ENCODE measurements at regions not wholly inside any gene's neighbourhood (a gene's known extent, or its start where the extent isn't known, plus 50 kb on each side); places are given as distances from the start of the nearest gene placed in this dataset.

DNA sequence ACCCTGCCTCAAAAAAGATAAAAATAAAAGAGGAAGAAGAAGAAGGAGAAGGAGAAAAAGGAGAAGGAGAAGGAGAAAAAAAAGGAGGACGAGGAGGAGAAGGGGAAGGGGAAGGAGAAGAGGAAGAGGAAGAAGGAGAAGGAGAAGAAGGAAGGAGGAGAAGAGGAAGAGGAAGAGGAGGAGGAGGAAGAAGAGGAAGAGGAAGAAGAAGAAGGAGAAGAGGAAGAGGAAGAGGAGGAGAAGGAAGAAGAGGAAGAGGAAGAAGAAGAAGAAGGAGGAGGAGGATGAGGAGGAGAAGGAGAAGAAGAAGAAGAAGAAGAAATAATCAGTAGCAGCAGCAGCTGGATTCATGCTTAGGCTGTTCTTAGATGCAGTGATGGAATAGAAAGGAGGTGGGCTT lies 159.7 kb downstream of the TFCP2L1 start:
- no peak overlapping the region for H3K4me2 ChIP-seq (ENCODE audit: low read length)
- H3K27me3 ChIP-seq (ENCODE audit: low read length), result 0 out of 2 replicates have a peak, but pooled peaks cover 9% of the 10 kb centered on the region
- H3F3A ChIP-seq (ENCODE audit: low read length, unreplicated experiment), result no peaks in the 10 kb centered on the region
- intact Hi-C loops (cut with micrococcal nuclease), result loop anchor here (5.0 kb wide), 1 partner anchor 232 kb away; no protein-coding TSS in a partner anchor
- no peaks in the 10 kb centered on the region for H3K9me2 ChIP-seq (replicated peaks; ENCODE audit: low read length)
- no peak overlapping the region for H3K9ac ChIP-seq (ENCODE audit: low read length)
- CTCF ChIA-PET, result no interaction called here
- H3K79me2 ChIP-seq (ENCODE audit: low read length), result no peaks in the 10 kb centered on the region
- no peak for DNase-seq
- H2AFZ ChIP-seq (ENCODE audit: low read length), result no peak overlapping the region
- POLR2A ChIA-PET (ENCODE audit: unreplicated experiment), result no interaction called here
- no TSS peak for BruUV-seq (replicated peaks)
- no peaks in the 10 kb centered on the region for H3K36me3 ChIP-seq (ENCODE audit: low read depth, low read length)
- H3K27ac ChIP-seq (ENCODE audit: low read length), result no peak overlapping the region
- H3K4me3 ChIP-seq (ENCODE audit: low read length), result no peak overlapping the region
- no peaks in the 10 kb centered on the region for H4K20me1 ChIP-seq (ENCODE audit: low read length)
- H3K9me3 ChIP-seq (ENCODE audit: low read length), result no peaks in the 10 kb centered on the region
- no peak for ATAC-seq
- TF ChIP-seq, protein P1, sequence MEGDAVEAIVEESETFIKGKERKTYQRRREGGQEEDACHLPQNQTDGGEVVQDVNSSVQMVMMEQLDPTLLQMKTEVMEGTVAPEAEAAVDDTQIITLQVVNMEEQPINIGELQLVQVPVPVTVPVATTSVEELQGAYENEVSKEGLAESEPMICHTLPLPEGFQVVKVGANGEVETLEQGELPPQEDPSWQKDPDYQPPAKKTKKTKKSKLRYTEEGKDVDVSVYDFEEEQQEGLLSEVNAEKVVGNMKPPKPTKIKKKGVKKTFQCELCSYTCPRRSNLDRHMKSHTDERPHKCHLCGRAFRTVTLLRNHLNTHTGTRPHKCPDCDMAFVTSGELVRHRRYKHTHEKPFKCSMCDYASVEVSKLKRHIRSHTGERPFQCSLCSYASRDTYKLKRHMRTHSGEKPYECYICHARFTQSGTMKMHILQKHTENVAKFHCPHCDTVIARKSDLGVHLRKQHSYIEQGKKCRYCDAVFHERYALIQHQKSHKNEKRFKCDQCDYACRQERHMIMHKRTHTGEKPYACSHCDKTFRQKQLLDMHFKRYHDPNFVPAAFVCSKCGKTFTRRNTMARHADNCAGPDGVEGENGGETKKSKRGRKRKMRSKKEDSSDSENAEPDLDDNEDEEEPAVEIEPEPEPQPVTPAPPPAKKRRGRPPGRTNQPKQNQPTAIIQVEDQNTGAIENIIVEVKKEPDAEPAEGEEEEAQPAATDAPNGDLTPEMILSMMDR (conservative IDR thresholded peaks at IDR 0.05; ENCODE audit: low read depth, low read length), result no peak
- no peak for TF ChIP-seq EZH2phosphoT487 (IDR thresholded peaks at IDR 0.05; ENCODE audit: borderline replicate concordance, low read length)
- TF ChIP-seq EZH2 (IDR thresholded peaks at IDR 0.05; ENCODE audit: low read length, unreplicated experiment), result no peak
- H3K4me1 ChIP-seq (ENCODE audit: insufficient read depth, low read length), result no peaks in the 10 kb centered on the region

DNA sequence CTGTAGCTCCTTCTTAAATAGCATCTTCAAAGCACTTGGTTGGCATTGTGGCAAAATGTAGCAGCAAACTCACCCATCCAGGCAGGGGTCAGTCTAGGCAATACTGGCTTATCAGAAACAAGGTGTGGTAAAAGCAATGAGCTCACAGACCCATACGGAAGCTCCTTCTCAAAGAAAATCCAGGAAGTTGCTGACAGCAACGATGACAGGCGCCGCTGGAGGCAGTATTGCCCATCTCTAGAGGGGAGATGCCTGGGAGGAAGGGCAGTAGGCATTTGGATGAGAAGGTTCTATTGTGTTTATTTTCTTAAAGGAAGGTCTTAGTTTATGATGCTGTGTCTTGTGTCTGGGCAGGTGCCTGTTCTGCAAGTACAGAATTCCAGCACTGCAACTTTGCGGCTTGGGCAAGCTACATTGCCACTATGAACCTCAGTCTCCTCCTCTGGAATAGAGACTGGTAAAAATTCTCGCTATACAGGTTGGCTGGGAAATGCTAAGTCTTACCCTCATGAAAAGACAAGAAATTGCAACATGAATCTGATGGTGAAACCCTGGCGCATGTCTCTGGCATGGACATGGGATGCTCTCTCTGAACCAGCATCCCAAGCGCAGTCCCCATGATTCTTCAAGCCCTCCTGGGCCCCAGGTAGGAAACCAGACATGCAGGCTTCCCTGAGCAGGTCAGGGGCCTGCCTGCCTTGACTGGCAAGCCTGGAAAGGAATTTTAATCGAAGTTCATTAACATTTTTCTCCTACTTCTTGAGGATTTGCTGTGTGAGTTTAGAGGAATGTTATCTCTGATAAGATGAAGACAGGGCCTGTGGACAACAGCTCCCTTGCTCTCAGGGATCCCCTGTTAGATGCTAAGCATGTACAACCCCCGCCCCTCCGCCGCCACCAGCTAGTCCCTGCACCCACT lies 156.0 kb downstream of the TFCP2L1 start:
- intact Hi-C loops (cut with micrococcal nuclease), result loop anchor here (2.0 to 5.0 kb wide), 2 partner anchors 194 to 228 kb away; no protein-coding TSS in a partner anchor
- no peaks in the 10 kb centered on the region for H3K9me2 ChIP-seq (replicated peaks; ENCODE audit: low read length)
- no peaks in the 10 kb centered on the region for H3K36me3 ChIP-seq (ENCODE audit: low read depth, low read length)
- TF ChIP-seq, protein P1 (conservative IDR thresholded peaks at IDR 0.05; ENCODE audit: low read depth, low read length), result peak; percentile 92
- TF ChIP-seq EZH2 (IDR thresholded peaks at IDR 0.05; ENCODE audit: low read length, unreplicated experiment), result no peak
- no peak for TF ChIP-seq EZH2phosphoT487 (IDR thresholded peaks at IDR 0.05; ENCODE audit: borderline replicate concordance, low read length)
- H3K79me2 ChIP-seq (ENCODE audit: low read length), result no peaks in the 10 kb centered on the region
- 0 out of 2 replicates have a peak, but pooled peaks cover 9% of the 10 kb centered on the region for H3K27me3 ChIP-seq (ENCODE audit: low read length)
- H3F3A ChIP-seq (ENCODE audit: low read length, unreplicated experiment), result no peaks in the 10 kb centered on the region
- ChIA-PET CTCF (interaction anchor here (0.5 to 1.0 kb wide), 10 partner anchors 25 to 445 kb away, joined by 3 to 14 read pairs (median 4); no protein-coding TSS in a partner anchor), POLR2A (ENCODE audit: unreplicated experiment) (no interaction called here)
- no peaks in the 10 kb centered on the region for H3K4me1 ChIP-seq (ENCODE audit: insufficient read depth, low read length)
- H3K4me2 ChIP-seq (ENCODE audit: low read length), result no peak overlapping the region
- no peak overlapping the region for H3K27ac ChIP-seq (ENCODE audit: low read length)
- no peak overlapping the region for H3K4me3 ChIP-seq (ENCODE audit: low read length)
- no peaks in the 10 kb centered on the region for H4K20me1 ChIP-seq (ENCODE audit: low read length)
- peak; percentile 73 for ATAC-seq
- H3K9me3 ChIP-seq (ENCODE audit: low read length), result no peaks in the 10 kb centered on the region
- peak; percentile 80 for DNase-seq
- H2AFZ ChIP-seq (ENCODE audit: low read length), result no peak overlapping the region
- H3K9ac ChIP-seq (ENCODE audit: low read length), result no peak overlapping the region
- BruUV-seq (replicated peaks), result no TSS peak

DNA sequence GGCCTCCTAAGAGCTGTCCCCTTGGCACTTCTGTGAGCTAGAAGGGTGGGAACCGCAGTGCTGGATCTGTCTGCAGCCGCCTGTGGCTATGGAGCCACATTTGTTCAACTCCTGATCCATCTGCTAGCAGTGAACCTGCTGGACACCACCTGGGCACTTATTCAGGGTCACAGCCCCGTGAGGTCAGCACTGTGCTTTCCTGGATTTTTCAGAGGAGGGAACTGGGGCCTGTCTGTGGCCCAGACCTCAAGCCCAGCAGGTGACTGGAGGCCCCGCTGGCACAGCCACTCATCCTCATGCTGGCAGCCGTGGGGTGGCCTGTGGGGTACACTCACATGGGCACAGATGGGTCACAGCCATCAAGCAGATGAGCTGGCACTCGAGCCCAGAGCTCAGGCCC lies 155.3 kb downstream of the TFCP2L1 start:
- Histone ChIP-seq H2AFZ (ENCODE audit: low read length) (no peak overlapping the region), H3K27me3 (ENCODE audit: low read length) (0 out of 2 replicates have a peak, but pooled peaks cover 9% of the 10 kb centered on the region), H3K79me2 (ENCODE audit: low read length) (no peaks in the 10 kb centered on the region), H3K9me3 (ENCODE audit: low read length) (no peaks in the 10 kb centered on the region), H3K4me2 (ENCODE audit: low read length) (no peak overlapping the region), H3K9ac (ENCODE audit: low read length) (no peak overlapping the region), H3K4me3 (ENCODE audit: low read length) (no peak overlapping the region), H3K27ac (ENCODE audit: low read length) (no peak overlapping the region), H3K36me3 (ENCODE audit: low read depth, low read length) (no peaks in the 10 kb centered on the region), H3K4me1 (ENCODE audit: insufficient read depth, low read length) (no peaks in the 10 kb centered on the region), H3K9me2 (replicated peaks; ENCODE audit: low read length) (no peaks in the 10 kb centered on the region), H3F3A (ENCODE audit: low read length, unreplicated experiment) (no peaks in the 10 kb centered on the region), H4K20me1 (ENCODE audit: low read length) (no peaks in the 10 kb centered on the region)
- ATAC-seq (no peak), DNase-seq (no peak)
- ChIA-PET POLR2A (ENCODE audit: unreplicated experiment) (no interaction called here), CTCF (no interaction called here)
- TF ChIP-seq EZH2 (IDR thresholded peaks at IDR 0.05; ENCODE audit: low read length, unreplicated experiment), result no peak
- TF ChIP-seq, protein P1 (conservative IDR thresholded peaks at IDR 0.05; ENCODE audit: low read depth, low read length), result no peak
- TF ChIP-seq EZH2phosphoT487 (IDR thresholded peaks at IDR 0.05; ENCODE audit: borderline replicate concordance, low read length), result no peak
- no TSS peak for BruUV-seq (replicated peaks)
- intact Hi-C loops (cut with micrococcal nuclease), result loop anchor here (2.0 to 5.0 kb wide), 2 partner anchors 193 to 228 kb away; no protein-coding TSS in a partner anchor

All from PC-3 (cell line).